IPS-15b (cell line): ENCODE measurements at regions not wholly inside any gene's neighbourhood (a gene's known extent, or its start where the extent isn't known, plus 50 kb on each side); places are given as distances from the start of the nearest gene placed in this dataset.

Experiments used
- H3K27me3 ChIP-seq: one replicate; pipeline ENCODE4 v1.6.1; 2013; ENCODE audit warnings: low read length; ENCODE audit not compliant: control insufficient read depth, insufficient read depth
- H3K36me3 ChIP-seq: one replicate; pipeline ENCODE4 v1.6.1; 2013; ENCODE audit warnings: low read length; ENCODE audit not compliant: control insufficient read depth, insufficient read depth
- H3K4me1 ChIP-seq: one replicate; pipeline ENCODE4 v1.6.1; 2013; ENCODE audit warnings: mild to moderate bottlenecking, low read length; ENCODE audit not compliant: control insufficient read depth, insufficient read depth
- H3K4me3 ChIP-seq: one replicate; pipeline ENCODE4 v1.5.1; 2013; ENCODE audit warnings: low read depth, low read length
- H3K9ac ChIP-seq: one replicate; pipeline ENCODE4 v1.6.1; 2013; ENCODE audit warnings: low read depth, mild to moderate bottlenecking, low read length
- H3K9me3 ChIP-seq: one replicate; pipeline ENCODE4 v1.6.1; 2013; ENCODE audit warnings: mild to moderate bottlenecking, low read length; ENCODE audit not compliant: control insufficient read depth, insufficient read depth

GRCh38 chr10:20726381-20726780 is 170.7 kb downstream of the NEBL start:
- Histone ChIP-seq H3K9me3 (no peaks in the 10 kb centered on the region), H3K4me1 (no peaks in the 10 kb centered on the region), H3K27me3 (no peaks in the 10 kb centered on the region), H3K36me3 (no peaks in the 10 kb centered on the region), H3K4me3 (no peak overlapping the region), H3K9ac (no peak overlapping the region)

DNA sequence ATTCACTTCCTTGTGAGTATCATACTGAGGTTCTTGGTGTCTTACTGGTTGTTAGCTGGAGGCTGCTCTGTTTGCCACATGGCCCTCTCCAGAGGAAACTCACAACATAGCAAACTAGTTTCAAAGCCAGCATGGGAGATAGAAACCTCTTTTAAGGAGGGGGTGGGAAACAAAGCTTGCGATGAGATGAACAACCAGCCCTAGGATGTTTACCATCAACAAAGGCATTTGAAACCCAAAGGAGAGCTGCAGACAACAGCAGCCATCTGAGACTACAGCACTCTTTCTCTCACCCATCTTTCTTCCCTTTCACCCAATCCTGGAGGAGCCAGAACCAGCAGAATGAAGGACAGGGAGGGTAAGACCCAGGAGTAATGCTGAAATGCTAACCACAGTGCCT is 182.1 kb downstream of the NEBL start:
- no peaks in the 10 kb centered on the region for H3K36me3 ChIP-seq
- H3K9me3 ChIP-seq, result no peaks in the 10 kb centered on the region
- peaks cover 2% of the 10 kb centered on the region for H3K4me1 ChIP-seq
- no peak overlapping the region for H3K4me3 ChIP-seq
- H3K9ac ChIP-seq, result no peak overlapping the region
- H3K27me3 ChIP-seq, result peaks cover 6% of the 10 kb centered on the region

- no peaks in the 10 kb centered on the region for H3K9me3 ChIP-seq
- H3K4me1 ChIP-seq, result peaks cover 2% of the 10 kb centered on the region
- H3K9ac ChIP-seq, result no peak overlapping the region
- peaks cover 10% of the 10 kb centered on the region for H3K27me3 ChIP-seq
- no peak overlapping the region for H3K4me3 ChIP-seq
- H3K36me3 ChIP-seq, result no peaks in the 10 kb centered on the region
Measured at GRCh38 chr10:20714518-20714917, 182.6 kb downstream of the NEBL start.

- Histone ChIP-seq H3K9ac (no peak overlapping the region), H3K36me3 (no peaks in the 10 kb centered on the region), H3K9me3 (no peaks in the 10 kb centered on the region), H3K4me1 (peaks cover 2% of the 10 kb centered on the region), H3K27me3 (peaks cover 18% of the 10 kb centered on the region), H3K4me3 (no peak overlapping the region)
Measured at GRCh38 chr10:20713420-20713819, 183.7 kb downstream of the NEBL start.

DNA sequence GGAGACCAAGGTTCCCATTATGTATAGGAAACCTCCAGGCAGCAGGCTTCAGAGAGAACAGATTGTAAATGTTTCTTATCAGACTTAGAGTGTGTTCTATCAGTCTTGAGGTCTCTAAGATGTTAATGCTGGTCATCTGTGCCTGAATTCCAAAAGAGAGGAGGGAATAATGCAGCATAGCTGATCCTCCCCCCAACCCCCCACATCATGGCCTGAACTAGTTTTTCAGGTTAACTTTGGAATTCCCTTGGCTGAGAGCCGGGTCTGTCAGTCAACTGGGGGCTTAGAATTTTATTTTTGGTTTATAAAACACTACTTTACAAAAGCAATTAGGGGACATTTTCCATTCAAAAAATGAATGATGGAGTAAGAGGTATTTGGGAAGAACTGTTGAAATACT is 184.3 kb downstream of the NEBL start:
- Histone ChIP-seq H3K4me1 (peaks cover 2% of the 10 kb centered on the region), H3K27me3 (peaks cover 25% of the 10 kb centered on the region), H3K9me3 (no peaks in the 10 kb centered on the region), H3K9ac (no peak overlapping the region), H3K36me3 (no peaks in the 10 kb centered on the region), H3K4me3 (no peak overlapping the region)

GRCh38 chr10:20709708-20710107 is 187.4 kb downstream of the NEBL start:
- Histone ChIP-seq H3K27me3 (peaks cover 40% of the 10 kb centered on the region), H3K4me1 (peaks cover under 1% of the 10 kb centered on the region), H3K9ac (no peak overlapping the region), H3K9me3 (no peaks in the 10 kb centered on the region), H3K36me3 (no peaks in the 10 kb centered on the region), H3K4me3 (no peak overlapping the region)

GRCh38 chr10:20708305-20708704 is 188.8 kb downstream of the NEBL start:
- no peaks in the 10 kb centered on the region for H3K4me1 ChIP-seq
- H3K9ac ChIP-seq, result no peak overlapping the region
- H3K9me3 ChIP-seq, result no peaks in the 10 kb centered on the region
- H3K27me3 ChIP-seq, result peaks cover 40% of the 10 kb centered on the region
- no peak overlapping the region for H3K4me3 ChIP-seq
- H3K36me3 ChIP-seq, result no peaks in the 10 kb centered on the region

DNA sequence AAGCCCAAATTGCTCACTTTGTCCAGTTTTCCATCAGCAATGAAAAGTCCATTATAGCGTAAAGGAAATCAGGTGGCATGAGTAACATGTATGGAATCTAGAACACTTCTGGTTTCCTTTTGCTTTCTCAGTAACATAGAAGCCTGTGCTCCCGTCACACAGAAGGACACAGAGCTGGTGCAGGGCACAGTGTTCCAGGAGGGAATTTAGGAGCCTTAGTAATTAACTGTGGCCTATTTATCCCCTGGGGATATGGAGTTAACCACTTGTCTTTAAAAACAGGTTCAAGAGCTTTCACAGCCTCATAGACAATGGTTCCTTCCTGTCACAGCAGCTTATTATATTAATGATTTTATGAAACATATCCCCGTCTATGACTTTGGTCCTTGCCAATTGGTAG is 189.9 kb downstream of the NEBL start:
- Histone ChIP-seq H3K27me3 (peaks cover 40% of the 10 kb centered on the region), H3K36me3 (no peaks in the 10 kb centered on the region), H3K4me3 (no peak overlapping the region), H3K9ac (no peak overlapping the region), H3K4me1 (no peaks in the 10 kb centered on the region), H3K9me3 (no peaks in the 10 kb centered on the region)

DNA sequence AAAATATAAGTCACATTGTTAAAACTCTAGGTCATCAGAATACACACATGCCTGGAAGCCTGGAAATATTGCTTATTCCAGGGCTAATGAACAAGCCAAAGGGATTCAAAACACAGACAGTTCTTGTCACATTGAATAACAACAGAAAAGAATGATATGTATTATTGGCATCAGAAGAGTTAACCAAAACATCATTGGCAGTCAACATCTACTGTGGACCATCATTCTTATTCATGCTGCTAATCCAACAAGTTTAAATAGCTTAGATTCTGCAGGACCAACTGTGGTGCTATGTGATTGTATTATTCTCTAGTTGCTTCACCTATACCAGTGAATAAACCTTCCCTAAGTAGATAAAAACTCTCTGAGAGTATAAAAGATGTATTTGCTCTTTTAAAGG is 198.3 kb downstream of the NEBL start:
- Histone ChIP-seq H3K9me3 (no peaks in the 10 kb centered on the region), H3K36me3 (no peaks in the 10 kb centered on the region), H3K9ac (no peak overlapping the region), H3K4me3 (no peak overlapping the region), H3K4me1 (no peaks in the 10 kb centered on the region), H3K27me3 (no peaks in the 10 kb centered on the region)

- Histone ChIP-seq H3K36me3 (no peaks in the 10 kb centered on the region), H3K27me3 (no peaks in the 10 kb centered on the region), H3K4me1 (no peaks in the 10 kb centered on the region), H3K9ac (no peak overlapping the region), H3K4me3 (no peak overlapping the region), H3K9me3 (no peaks in the 10 kb centered on the region)
Measured at GRCh38 chr10:20694296-20694695, 202.8 kb downstream of the NEBL start.

DNA sequence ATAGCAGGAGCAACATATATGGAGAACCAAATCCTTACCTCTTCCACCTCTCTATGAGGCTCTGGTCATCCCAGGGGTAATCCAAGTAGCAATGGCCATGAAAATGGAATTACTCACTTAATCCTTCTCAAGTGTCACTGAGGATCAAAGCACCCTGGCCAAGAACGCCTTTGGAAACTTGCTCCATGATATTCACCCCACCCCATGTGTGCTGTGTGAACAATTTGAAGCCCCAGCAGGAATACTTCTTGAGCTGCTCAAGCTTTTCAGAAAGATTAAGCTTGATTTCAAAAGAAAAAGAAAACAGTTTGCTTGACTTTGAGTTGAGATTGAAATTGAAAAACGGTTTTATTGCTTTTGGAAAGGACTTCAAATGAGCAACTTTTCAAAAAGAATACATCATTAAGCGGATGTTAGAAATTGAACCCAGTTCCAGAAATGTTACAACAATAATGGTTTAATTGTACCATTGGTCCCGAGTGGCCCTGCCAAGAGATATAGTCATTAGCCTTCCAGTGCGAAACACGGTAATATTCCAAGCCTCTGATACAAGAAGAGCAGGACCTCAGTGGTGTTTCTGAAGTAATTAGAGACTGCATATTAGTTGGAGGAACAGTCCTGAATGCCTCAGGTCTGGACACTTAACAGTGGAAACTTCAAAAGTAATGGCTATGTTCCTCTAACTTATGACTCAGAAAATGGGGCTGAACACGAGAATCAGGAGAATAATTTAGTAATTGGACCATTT is 208.1 kb downstream of the NEBL start:
- Histone ChIP-seq H3K9ac (no peak overlapping the region), H3K4me3 (no peak overlapping the region), H3K36me3 (no peaks in the 10 kb centered on the region), H3K4me1 (peaks cover 3% of the 10 kb centered on the region), H3K9me3 (no peaks in the 10 kb centered on the region), H3K27me3 (no peaks in the 10 kb centered on the region)

GRCh38 chr10:20686015-20686635 is 211.0 kb downstream of the NEBL start:
- Histone ChIP-seq H3K4me1 (peaks cover 3% of the 10 kb centered on the region), H3K4me3 (no peak overlapping the region), H3K27me3 (no peaks in the 10 kb centered on the region), H3K9ac (no peak overlapping the region), H3K9me3 (no peaks in the 10 kb centered on the region), H3K36me3 (no peaks in the 10 kb centered on the region)
